CD4-positive, alpha-beta memory T cell (primary cell): ENCODE measurements at regions not wholly inside any gene's neighbourhood (a gene's known extent, or its start where the extent isn't known, plus 50 kb on each side); places are given as distances from the start of the nearest gene placed in this dataset.

ENCODE experiments used
- CTCF ChIA-PET: fragments of 350-600 bp; sonication (Branson Sonifier 250); formaldehyde crosslinking; loops from one replicate; lab custom pipeline; 2021; ENCODE audit warnings: inconsistent platforms; ENCODE audit not compliant: partially characterized antibody; lab: Charles Lee
- POLR2A ChIA-PET: fragments of 350-600 bp; sonication (Branson Sonifier 250); formaldehyde crosslinking; loops from one replicate; lab custom pipeline; 2021; ENCODE audit not compliant: partially characterized antibody; lab: Charles Lee
- DNase-seq, 5 donors: peaks; one replicate each; pipeline versions ENCODE4 v3.0.0 to v3.0.0-alpha.2; 2020 to 2022; ENCODE audit warnings: mixed read lengths in 1 of 5
- H3K27ac ChIP-seq: one replicate; pipeline ENCODE4 v1.7.0; 2013; ENCODE audit warnings: low read depth, low read length
- H3K27me3 ChIP-seq: 2 replicates; pipeline ENCODE4 v1.7.0; 2013; ENCODE audit warnings: mild to moderate bottlenecking, low read length, moderate library complexity; ENCODE audit not compliant: insufficient read depth
- H3K36me3 ChIP-seq: 2 replicates; pipeline ENCODE4 v1.7.0; 2013; ENCODE audit warnings: mild to moderate bottlenecking, low read length, moderate library complexity; ENCODE audit not compliant: insufficient read depth
- H3K4me1 ChIP-seq: 2 replicates; pipeline ENCODE4 v1.7.0; 2013; ENCODE audit warnings: mild to moderate bottlenecking, low read length, moderate library complexity; ENCODE audit not compliant: insufficient read depth
- H3K4me3 ChIP-seq, 2 donors: one replicate each; pipeline ENCODE4 v1.7.0; 2013; ENCODE audit warnings: low read length in 2 of 2, mild to moderate bottlenecking in 1 of 2
- H3K9me3 ChIP-seq, 2 donors: one replicate each; pipeline ENCODE4 v1.7.0; 2013; ENCODE audit warnings: low read length in 2 of 2, control low read depth in 1 of 2; ENCODE audit not compliant: control insufficient read depth in 1 of 2
- H3K27ac Mint-ChIP-seq, 7 donors: one replicate each; pipeline ENCODE4 v1.8.0; 2020 to 2021; ENCODE audit warnings: mixed read lengths in 7 of 7, mild to moderate bottlenecking in 6 of 7, inconsistent platforms in 3 of 7, moderate library complexity in 3 of 7
- H3K27me3 Mint-ChIP-seq, 2 donors: one replicate each; pipeline ENCODE4 v1.8.0; 2020 to 2021; ENCODE audit warnings: mixed read lengths in 2 of 2
- H3K36me3 Mint-ChIP-seq, 2 donors: one replicate each; pipeline ENCODE4 v1.8.0; 2020 to 2021; ENCODE audit warnings: mixed read lengths in 2 of 2, inconsistent platforms in 1 of 2, mild to moderate bottlenecking in 1 of 2
- H3K4me1 Mint-ChIP-seq, 4 donors: one replicate each; pipeline ENCODE4 v1.8.0; 2020 to 2021; ENCODE audit warnings: mixed read lengths in 4 of 4, mild to moderate bottlenecking in 1 of 4
- H3K4me3 Mint-ChIP-seq, 8 donors: one replicate each; pipeline ENCODE4 v1.8.0; 2020 to 2021; ENCODE audit warnings: mixed read lengths in 8 of 8, mild to moderate bottlenecking in 7 of 8, moderate library complexity in 6 of 8, inconsistent platforms in 3 of 8
- H3K9me3 Mint-ChIP-seq, 8 donors: one replicate each; pipeline ENCODE4 v1.8.0; 2020 to 2021; ENCODE audit warnings: mixed read lengths in 8 of 8, mild to moderate bottlenecking in 5 of 8, inconsistent platforms in 3 of 8, moderate library complexity in 1 of 8
- intact Hi-C: fragments of 100-400 bp; cut with micrococcal nuclease; formaldehyde crosslinking; loops from one replicate; pipeline ENCODE4 v1.15.1; 2023

DNA sequence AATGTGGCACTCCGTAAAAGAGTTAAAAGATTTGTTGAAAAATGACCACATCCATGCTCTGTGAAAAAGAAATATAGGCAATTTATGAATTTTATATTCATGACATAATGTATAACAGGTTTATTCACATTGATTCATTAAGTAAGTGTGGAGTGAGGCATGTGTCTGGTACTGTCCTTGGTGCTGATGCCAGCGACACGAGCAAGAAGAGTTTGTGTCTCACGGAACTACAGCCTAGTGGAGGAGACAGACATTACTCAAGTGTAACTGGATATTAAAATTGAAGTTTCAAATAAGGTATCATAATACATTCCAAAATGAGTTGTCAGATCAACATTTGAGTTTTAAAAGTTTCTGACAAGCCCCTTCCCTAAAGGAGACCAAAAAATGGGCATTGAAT is 122.7 kb upstream of the PRNP start:
- CTCF ChIA-PET: no interaction called here
- no peaks in the 10 kb centered on the region for H3K9me3 ChIP-seq
- no peaks in the 10 kb centered on the region for H3K4me1 ChIP-seq
- Mint-ChIP-seq H3K4me1 (no peaks in the 10 kb centered on the region), H3K27me3 (peaks cover 12 to 25% of the 10 kb centered on the region in 2 donors), H3K4me3 (no peak overlapping the region), H3K9me3 (peaks cover 0 to 11% (median 4%) of the 10 kb centered on the region in 8 donors), H3K27ac (no peak overlapping the region), H3K36me3 (no peaks in the 10 kb centered on the region)
- DNase-seq: peak in 2 of 5 donors; percentile 3 to 4
- no peak overlapping the region for H3K27ac ChIP-seq
- H3K4me3 ChIP-seq: no peak overlapping the region
- POLR2A ChIA-PET: no interaction called here
- intact Hi-C loops: no loop called here
- H3K36me3 ChIP-seq: no peaks in the 10 kb centered on the region
- no peaks in the 10 kb centered on the region for H3K27me3 ChIP-seq

DNA sequence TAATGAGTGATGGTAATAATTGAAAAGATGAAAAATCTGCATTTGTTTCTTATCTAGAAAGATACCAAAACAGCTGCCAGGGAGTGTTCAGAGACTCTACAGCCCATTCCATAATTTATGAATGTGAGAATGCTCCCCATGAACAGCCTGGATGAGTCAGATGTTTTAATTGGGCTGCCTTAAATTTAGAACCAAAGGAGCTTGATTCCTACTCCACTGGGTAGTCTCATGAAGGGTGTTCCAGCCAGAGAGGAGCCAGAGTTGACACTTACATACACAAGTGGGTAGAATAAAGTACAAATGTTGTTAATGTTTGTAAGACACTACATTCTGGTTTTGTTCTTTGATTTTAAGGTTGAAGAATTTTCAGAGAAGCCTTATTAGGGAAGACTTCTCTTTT is 123.2 kb upstream of the PRNP start:
- H3K27me3 ChIP-seq: no peaks in the 10 kb centered on the region
- no peaks in the 10 kb centered on the region for H3K36me3 ChIP-seq
- no peaks in the 10 kb centered on the region for H3K4me1 ChIP-seq
- Mint-ChIP-seq H3K27me3 (peaks cover 15 to 22% of the 10 kb centered on the region in 2 donors), H3K36me3 (no peaks in the 10 kb centered on the region), H3K4me1 (no peaks in the 10 kb centered on the region), H3K4me3 (no peak overlapping the region), H3K9me3 (peaks cover 0 to 14% (median 5%) of the 10 kb centered on the region in 8 donors), H3K27ac (no peak overlapping the region)
- no peak overlapping the region for H3K4me3 ChIP-seq
- no peak for DNase-seq
- ChIA-PET CTCF (no interaction called here), POLR2A (no interaction called here)
- no peak overlapping the region for H3K27ac ChIP-seq
- intact Hi-C loops: no loop called here
- no peaks in the 10 kb centered on the region for H3K9me3 ChIP-seq

DNA sequence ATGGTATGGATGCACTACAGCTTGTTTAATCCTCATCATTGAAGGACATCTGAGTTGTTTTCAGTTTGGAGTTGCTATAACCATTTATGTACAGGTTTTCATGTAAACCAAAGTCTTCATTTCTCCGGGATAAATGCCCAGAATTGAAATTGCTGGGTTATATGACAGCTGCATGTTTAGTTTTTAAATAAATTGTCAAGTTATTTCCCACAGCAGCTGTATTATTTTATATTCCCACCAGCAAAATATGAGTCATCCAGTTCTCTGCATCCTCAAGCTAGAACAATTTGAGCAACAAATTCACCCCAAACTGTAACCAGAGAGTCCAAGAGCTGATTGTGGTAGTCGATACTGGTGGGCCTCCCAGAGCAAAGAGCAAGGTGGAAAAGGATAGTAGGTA is 125.6 kb upstream of the PRNP start:
- peaks cover 10% of the 10 kb centered on the region for H3K27me3 ChIP-seq
- no peak overlapping the region for H3K4me3 Mint-ChIP-seq
- ChIA-PET CTCF (no interaction called here), POLR2A (no interaction called here)
- peaks cover 18 to 30% of the 10 kb centered on the region in 2 donors for H3K27me3 Mint-ChIP-seq
- H3K9me3 Mint-ChIP-seq: peaks cover 0 to 16% (median 4%) of the 10 kb centered on the region in 8 donors
- no peaks in the 10 kb centered on the region for H3K9me3 ChIP-seq
- no peaks in the 10 kb centered on the region for H3K36me3 Mint-ChIP-seq
- no peaks in the 10 kb centered on the region for H3K4me1 Mint-ChIP-seq
- H3K27ac Mint-ChIP-seq: no peak overlapping the region
- no peak overlapping the region for H3K27ac ChIP-seq
- H3K4me1 ChIP-seq: no peaks in the 10 kb centered on the region
- intact Hi-C loops: no loop called here
- no peaks in the 10 kb centered on the region for H3K36me3 ChIP-seq
- no peak for DNase-seq
- H3K4me3 ChIP-seq: no peak overlapping the region

DNA sequence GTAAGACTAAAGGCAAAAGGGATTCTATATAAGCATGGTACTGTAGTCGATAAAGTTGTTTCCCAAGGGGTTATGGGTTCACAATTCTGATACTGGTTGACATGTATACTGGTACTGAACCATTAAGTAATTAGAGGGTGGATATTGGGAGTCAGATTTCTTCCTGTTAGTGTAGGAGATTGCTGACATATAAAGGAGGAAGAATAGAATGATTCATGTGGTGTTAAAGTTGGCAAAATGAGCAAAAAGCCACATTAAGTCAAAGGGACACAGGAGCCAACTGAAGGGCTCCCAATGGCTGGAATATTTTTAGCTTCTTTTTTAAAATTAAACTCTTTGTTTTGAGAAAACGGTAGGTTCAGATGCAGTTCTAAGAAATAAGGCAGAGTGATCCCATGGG is 126.3 kb upstream of the PRNP start:
- no peaks in the 10 kb centered on the region for H3K36me3 Mint-ChIP-seq
- no peaks in the 10 kb centered on the region for H3K4me1 Mint-ChIP-seq
- intact Hi-C loops: no loop called here
- peaks cover 0 to 16% (median 3%) of the 10 kb centered on the region in 8 donors for H3K9me3 Mint-ChIP-seq
- H3K36me3 ChIP-seq: no peaks in the 10 kb centered on the region
- DNase-seq: no peak
- no peak overlapping the region for H3K4me3 Mint-ChIP-seq
- no peak overlapping the region for H3K4me3 ChIP-seq
- H3K27me3 ChIP-seq: peaks cover 12% of the 10 kb centered on the region
- peaks cover 22 to 34% of the 10 kb centered on the region in 2 donors for H3K27me3 Mint-ChIP-seq
- no peak overlapping the region for H3K27ac Mint-ChIP-seq
- H3K4me1 ChIP-seq: no peaks in the 10 kb centered on the region
- no peaks in the 10 kb centered on the region for H3K9me3 ChIP-seq
- POLR2A ChIA-PET: no interaction called here
- CTCF ChIA-PET: no interaction called here
- H3K27ac ChIP-seq: no peak overlapping the region

DNA sequence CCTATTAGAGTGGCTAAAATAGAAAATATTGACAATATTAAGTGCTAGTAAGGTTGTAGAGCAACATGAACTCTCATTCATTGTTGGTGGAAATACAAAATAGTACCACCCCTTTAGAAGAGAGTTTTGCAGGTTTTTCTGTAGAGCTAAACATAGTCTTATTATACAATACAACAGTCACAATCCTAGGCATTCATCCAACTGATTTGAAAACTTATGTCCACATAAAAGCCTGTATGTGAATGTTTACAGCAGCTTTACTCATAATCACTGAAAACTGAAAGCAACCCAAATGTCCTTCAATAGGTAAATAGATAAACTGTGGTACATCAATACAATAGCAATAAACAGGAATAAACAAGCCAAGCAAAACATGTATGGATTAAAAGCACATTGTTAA is 127.2 kb upstream of the PRNP start:
- Histone ChIP-seq H3K27me3 (peaks cover 12% of the 10 kb centered on the region), H3K36me3 (no peaks in the 10 kb centered on the region), H3K9me3 (no peaks in the 10 kb centered on the region), H3K4me1 (no peaks in the 10 kb centered on the region), H3K4me3 (no peak overlapping the region), H3K27ac (no peak overlapping the region)
- Mint-ChIP-seq H3K27ac (no peak overlapping the region), H3K4me3 (no peak overlapping the region), H3K4me1 (no peaks in the 10 kb centered on the region), H3K36me3 (no peaks in the 10 kb centered on the region), H3K27me3 (peaks cover 21 to 36% of the 10 kb centered on the region in 2 donors), H3K9me3 (peaks cover 0 to 11% (median 2%) of the 10 kb centered on the region in 8 donors)
- POLR2A ChIA-PET: no interaction called here
- intact Hi-C loops: no loop called here
- DNase-seq: no peak
- CTCF ChIA-PET: no interaction called here

DNA sequence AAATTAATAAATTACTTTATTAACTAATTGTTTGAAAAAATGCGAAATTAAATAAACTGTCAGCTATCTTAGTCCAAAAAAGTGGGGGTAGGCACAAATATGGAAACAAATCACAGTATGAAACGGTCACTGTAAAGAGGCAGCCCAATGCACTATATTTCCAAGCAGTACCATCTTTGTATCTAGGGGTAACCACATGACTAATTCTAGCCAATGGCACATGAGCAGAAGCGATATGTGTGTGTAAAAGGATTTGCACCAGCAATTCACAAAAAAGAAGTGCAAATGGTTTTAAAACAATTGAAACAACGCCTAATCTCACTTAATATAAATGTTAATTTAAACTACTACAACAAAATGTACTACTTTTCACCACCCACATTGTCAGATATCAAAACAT is 129.5 kb upstream of the PRNP start:
- Histone ChIP-seq H3K9me3 (no peaks in the 10 kb centered on the region), H3K27ac (no peak overlapping the region), H3K36me3 (no peaks in the 10 kb centered on the region), H3K27me3 (peaks cover 12% of the 10 kb centered on the region), H3K4me3 (no peak overlapping the region), H3K4me1 (no peaks in the 10 kb centered on the region)
- POLR2A ChIA-PET: no interaction called here
- Mint-ChIP-seq H3K9me3 (peaks cover 0 to 5% (median 0%) of the 10 kb centered on the region in 8 donors), H3K27me3 (peaks cover 23 to 38% of the 10 kb centered on the region in 2 donors), H3K4me1 (no peaks in the 10 kb centered on the region), H3K4me3 (no peak overlapping the region), H3K36me3 (no peaks in the 10 kb centered on the region), H3K27ac (no peak overlapping the region)
- CTCF ChIA-PET: interaction anchor here (1.3 kb wide), 1 partner anchor 11 kb away, joined by 4 read pairs; no protein-coding TSS in a partner anchor
- intact Hi-C loops: no loop called here
- DNase-seq: no peak

DNA sequence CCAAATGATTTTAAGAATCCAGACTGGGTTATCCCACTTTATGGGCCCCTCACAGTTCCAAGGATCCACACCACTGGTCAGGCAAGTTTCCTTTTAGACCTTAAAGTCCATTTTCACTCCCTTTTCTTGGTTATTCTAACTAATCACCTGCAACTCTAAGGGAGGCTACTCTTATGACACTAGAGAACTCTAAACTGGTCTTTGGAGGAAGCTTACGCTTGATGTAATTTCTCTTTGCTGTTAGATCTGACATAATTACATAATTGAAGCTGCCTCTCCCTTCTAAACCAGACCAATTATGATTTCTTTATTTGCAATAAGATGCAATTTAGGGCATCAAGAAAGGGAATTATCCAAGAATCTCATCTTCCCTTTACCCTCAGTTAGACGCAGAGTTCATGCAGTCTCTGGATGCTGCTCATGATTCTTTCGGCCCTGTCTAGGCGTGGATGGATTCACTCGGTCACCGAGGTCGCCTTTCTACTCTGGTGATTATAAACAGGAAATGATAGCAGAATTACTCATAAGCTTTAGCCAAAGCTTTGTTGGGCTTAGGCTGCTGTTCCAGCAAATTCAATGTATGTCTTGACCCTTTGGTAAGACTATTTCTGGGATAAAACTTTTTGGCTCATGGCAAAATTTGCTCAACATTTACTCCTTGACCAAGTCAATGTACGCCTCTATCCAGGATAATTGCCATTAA is 130.9 kb upstream of the PRNP start:
- Histone ChIP-seq H3K27me3 (peaks cover 12% of the 10 kb centered on the region), H3K4me3 (no peak overlapping the region), H3K9me3 (no peaks in the 10 kb centered on the region), H3K4me1 (no peaks in the 10 kb centered on the region), H3K27ac (no peak overlapping the region), H3K36me3 (no peaks in the 10 kb centered on the region)
- intact Hi-C loops: no loop called here
- no peak for DNase-seq
- POLR2A ChIA-PET: no interaction called here
- Mint-ChIP-seq H3K27me3 (peaks cover 29 to 35% of the 10 kb centered on the region in 2 donors), H3K9me3 (peaks cover 0 to 5% (median 0%) of the 10 kb centered on the region in 8 donors), H3K27ac (no peak overlapping the region), H3K4me1 (no peaks in the 10 kb centered on the region), H3K4me3 (no peak overlapping the region), H3K36me3 (no peaks in the 10 kb centered on the region)
- CTCF ChIA-PET: interaction anchor here (1.3 kb wide), 1 partner anchor 12 kb away, joined by 4 read pairs; no protein-coding TSS in a partner anchor
